Limb (tissue), 2 donors: ENCODE measurements at regions not wholly inside any gene's neighbourhood (a gene's known extent, or its start where the extent isn't known, plus 50 kb on each side); places are given as distances from the start of the nearest gene placed in this dataset.
A peak's percentile ranks its signal among the peaks of the same experiment; 100 is the strongest.

ENCODE experiments used
- DNase-seq, 2 donors: peaks; one replicate each; pipeline ENCODE4 v3.0.0-alpha.2; 2016; ENCODE audit errors: extremely low spot score in 2 of 2

DNA sequence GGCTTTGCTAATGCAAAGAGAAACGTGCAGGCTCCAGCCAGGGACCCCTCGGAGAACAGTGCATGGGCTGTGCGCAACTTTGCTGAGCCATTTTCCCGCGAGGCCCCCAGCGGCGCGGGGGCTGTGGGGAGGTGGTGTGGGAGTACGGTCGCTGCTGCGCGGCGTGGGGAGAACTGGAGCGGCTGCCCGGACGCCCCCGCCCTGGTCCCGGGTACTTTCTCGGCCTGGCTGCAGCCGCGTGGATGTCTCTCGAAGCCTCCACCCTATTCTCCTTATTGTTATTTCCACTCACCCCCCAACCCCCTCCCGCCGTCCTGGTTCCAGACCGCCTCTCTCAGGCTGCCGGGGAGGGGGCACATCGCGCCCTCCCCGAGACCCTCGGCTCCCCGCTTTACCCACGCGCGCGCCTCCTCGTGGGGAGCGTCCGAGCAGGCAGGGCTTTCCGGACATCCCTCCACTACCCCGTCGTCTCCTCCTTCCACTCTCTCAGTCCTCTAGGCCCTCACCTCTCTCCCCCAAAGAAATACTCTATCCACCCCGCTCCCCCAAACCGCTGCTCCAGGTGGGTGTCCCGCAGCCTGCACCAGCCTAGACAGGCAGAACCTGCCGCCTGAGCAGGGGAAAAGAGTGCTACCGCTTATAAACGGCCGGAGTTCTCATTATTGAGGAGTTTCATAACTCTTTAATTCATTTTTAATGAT, 68.6 kb upstream of the TBCA start:
- peak in 1 of 2 donors; percentile 65 for DNase-seq

DNA sequence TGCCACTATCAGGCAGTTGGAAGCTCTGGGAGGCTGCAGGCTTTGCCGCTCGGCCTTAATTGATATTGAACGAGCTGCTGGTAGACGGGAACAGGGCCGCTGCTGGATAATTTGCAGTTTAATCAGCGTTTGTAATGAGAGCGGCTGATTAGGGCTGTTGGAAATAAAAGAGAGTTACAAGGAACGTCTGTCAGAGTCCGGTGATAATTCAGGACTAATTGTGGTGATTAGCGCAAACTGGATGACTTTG, 68.2 kb upstream of the TBCA start:
- DNase-seq, result no peak

DNA sequence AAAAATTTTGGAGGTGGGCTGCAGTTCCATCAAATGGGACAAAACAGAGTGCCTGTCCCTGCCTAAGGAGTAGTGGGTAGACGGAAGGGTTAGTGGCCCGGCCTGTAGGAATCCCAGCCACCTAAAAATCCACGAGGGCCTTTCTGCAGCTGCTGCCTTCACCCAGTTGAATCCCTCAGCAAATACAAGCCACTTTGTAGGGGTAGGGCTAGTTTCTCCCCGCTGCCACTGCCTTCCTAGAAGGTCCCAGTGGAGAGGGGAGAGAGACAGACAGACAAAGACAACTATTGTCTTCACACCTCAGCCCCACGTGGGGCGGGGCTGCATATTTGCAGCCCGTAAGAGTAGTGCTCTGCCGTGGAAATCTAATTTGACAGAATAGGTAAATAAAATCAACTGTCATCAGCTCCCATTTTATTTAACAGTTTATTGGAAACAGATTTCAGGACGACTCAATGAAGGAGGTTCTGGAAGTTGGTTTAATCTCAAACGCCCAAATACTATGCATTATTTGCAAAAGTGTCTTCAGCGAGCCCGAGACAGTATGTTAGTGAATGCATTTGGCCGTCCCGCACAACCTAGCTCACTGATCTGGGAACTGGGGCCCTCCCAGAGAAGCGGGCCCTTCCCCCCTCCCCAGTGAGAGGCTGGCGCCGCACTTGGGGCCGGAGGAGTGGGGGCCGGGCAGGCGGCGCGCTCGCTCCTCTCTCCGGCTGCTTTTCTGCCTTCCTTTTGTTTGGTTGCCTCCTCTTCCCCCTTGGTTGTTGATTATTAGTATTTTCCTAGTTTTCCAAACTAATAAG, 67.6 kb upstream of the TBCA start:
- peak; percentile 24 to 52 for DNase-seq

DNA sequence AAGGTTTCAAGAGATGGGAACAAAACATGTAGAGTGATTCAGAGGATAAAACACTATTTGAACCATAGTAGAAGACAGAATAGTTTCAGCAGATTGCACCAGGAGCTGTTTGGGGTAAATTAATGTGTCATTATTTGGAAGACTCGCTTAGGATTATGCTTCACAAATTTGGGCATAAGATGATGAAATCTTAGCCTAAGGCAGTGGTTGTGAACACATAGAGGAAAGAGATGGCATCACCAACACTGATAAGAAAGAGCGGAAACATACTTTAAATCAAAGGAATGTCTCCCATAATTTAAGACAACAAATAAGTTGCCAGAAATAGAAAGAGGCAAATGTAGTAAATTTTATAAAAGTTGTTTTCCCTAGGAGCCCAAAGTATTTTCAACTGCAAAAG, 66.1 kb upstream of the TBCA start:
- DNase-seq, result no peak

DNA sequence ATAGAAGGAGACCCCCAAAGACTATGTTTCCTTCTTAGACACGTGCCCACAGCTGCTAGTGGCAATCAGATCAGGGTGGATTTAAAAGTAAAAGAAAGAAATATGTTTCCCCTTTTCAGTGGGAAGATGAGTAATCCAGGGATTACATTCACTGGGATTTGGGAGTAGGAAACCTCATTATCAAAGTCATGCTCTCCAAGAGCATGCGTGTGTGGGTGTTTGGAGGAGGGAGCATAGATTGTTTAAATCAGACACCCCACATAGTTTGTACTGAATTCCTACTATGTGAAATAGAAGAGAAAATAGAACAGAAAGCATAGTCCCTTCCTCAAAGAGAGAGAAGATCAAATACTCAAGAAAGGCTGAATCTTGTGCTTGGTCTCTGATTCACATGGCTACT, 65.5 kb upstream of the TBCA start:
- no peak for DNase-seq

DNA sequence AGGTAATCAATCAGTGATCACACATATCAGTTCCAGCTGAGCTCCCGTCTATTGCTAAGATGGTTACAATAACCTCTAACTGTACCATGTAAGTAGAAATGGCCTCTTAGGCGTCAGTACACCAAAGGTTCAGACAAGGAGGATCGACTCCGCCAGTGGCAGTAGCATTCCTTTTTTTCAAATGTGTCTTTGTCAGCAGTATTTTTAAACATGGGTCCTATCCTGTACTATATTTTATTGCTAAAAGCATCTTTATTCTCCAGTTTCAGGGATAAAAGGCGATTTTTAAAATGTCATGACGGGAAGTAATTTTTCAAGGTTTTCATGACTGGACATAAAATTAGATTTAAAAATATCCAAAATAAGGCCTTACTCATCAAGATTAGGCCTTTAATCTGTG, 64.8 kb upstream of the TBCA start:
- no peak for DNase-seq

DNA sequence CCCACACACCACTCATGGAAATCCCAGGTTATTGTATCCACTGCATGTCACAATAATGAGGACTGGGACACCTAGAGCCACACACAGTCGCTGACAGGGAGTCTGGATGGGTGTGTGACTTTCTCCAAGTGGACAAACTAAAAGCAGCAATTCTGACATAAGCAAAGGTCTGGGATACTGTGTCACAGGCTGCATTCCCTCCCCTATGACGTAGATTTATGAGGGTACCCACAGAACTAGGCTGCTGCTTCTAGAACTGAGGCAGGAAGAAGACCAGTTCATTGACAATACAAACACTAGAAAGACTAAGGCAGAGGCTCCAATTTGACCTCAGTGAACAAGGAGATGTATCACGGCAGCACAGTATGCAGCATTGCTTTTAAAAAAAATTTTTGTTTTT, 63.6 kb upstream of the TBCA start:
- DNase-seq, result no peak

DNA sequence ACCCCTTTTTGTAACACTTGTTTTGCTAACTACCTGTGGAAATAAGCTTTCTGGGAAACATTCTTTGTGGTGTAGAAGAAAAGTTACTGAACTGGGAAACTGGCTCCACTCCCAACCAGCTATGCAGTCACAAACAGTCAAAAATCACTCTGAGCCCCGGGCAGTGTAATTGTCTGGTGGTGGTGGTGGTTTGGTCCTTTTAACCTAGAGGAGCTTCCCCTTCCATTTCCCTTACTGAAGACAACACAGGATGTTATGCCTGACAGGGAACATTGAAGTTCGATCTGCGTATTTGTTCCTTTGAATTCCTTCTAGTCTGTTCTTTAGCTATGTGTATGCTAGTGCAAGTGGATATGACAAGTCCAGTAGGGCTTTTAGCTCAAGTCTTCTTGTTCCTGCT, 56.8 kb upstream of the TBCA start:
- DNase-seq, result no peak

DNA sequence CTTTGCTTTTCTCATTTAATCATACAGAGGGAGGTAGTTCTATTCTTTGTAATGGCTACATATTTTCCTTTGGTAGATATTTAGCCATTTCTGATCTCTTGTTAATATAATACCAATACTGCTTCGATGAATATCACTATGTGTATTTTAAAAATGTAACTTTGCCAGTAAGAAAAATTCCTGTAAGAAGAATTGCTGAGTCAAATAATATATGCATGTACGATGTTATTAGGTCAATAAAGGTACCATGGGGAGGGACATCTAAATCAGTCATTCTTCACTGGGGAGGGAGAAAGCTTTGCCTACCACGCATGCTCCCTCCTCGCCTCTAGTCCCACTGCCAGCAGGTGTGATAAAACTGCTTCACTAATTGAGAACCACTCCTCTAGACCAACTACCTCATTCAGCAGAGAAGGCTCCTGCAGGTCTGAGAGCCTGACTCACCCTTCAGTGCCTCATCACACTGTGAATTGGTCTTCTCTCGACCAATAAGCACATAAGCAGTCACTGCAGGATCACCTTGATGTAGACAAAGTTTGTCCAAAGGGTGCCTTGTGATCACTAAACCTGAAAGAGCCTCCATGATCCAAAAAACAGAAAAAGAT, 56.1 kb upstream of the TBCA start:
- no peak for DNase-seq

DNA sequence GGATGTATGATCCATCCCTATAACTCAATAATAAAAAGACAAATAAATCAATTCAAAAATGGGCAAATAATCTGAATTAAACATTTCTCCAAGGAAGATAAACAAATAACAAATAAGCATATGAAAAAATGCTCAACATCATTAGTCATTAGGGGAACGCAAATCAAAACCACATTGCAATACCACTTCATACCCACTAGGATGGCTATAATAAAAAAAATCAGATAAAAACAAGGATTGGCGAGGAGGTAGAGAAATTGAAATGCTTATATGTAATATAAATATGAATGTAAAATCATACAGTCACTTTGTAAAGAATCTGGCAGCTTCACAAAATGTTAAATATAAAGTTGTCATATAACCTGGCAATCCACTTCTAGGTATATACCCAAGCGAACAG, 52.3 kb upstream of the TBCA start:
- DNase-seq, result no peak
